Astrocyte (in vitro differentiated cells and primary cell): ENCODE measurements at regions not wholly inside any gene's neighbourhood (a gene's known extent, or its start where the extent isn't known, plus 50 kb on each side); places are given as distances from the start of the nearest gene placed in this dataset.

Experiments used
- EZH2 ChIP-seq: IDR thresholded peaks from 2 replicates; pipeline ENCODE4 v1.6.1; 2012; ENCODE audit warnings: mild to moderate bottlenecking, low read length, inconsistent platforms; ENCODE audit not compliant: insufficient read depth
- TF ChIP-seq, protein P1 (sequence below): IDR thresholded peaks from 2 replicates; pipeline ENCODE4 v1.5.1; 2011; ENCODE audit warnings: low read depth, mild to moderate bottlenecking, inconsistent platforms, low read length, moderate library complexity; ENCODE audit not compliant: insufficient read depth

DNA sequence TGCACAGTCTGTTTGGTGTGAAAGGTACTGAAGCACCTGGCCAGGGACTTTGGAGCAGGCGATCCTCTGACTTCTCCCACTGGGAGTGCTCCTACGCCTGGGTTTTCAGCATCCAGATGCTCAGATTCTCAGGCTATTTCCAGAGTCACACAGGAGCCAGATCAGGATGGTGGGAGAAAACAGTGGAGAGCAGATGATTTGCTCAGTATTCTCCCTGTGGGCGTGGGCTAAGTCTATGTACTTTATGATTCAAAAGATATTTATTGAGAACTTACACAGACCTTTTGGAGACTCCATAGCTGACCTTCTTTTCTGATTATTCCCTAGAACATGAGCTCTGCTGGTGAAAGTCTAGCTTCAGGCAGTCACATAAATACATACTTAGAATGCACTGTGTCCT is 134.6 kb downstream of the TENT5C start:
- no peak for TF ChIP-seq EZH2
- TF ChIP-seq, protein P1, sequence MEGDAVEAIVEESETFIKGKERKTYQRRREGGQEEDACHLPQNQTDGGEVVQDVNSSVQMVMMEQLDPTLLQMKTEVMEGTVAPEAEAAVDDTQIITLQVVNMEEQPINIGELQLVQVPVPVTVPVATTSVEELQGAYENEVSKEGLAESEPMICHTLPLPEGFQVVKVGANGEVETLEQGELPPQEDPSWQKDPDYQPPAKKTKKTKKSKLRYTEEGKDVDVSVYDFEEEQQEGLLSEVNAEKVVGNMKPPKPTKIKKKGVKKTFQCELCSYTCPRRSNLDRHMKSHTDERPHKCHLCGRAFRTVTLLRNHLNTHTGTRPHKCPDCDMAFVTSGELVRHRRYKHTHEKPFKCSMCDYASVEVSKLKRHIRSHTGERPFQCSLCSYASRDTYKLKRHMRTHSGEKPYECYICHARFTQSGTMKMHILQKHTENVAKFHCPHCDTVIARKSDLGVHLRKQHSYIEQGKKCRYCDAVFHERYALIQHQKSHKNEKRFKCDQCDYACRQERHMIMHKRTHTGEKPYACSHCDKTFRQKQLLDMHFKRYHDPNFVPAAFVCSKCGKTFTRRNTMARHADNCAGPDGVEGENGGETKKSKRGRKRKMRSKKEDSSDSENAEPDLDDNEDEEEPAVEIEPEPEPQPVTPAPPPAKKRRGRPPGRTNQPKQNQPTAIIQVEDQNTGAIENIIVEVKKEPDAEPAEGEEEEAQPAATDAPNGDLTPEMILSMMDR: no peak
